HG03066 (cell line): ENCODE measurements at regions not wholly inside any gene's neighbourhood (a gene's known extent, or its start where the extent isn't known, plus 50 kb on each side); places are given as distances from the start of the nearest gene placed in this dataset.

Experiments used
- ATAC-seq: cut with Tn5 transposase; IDR thresholded peaks from one replicate; pipeline ENCODE4 v1.9.1; 2021; ENCODE audit warnings: low read depth; ENCODE audit not compliant: unreplicated experiment

DNA sequence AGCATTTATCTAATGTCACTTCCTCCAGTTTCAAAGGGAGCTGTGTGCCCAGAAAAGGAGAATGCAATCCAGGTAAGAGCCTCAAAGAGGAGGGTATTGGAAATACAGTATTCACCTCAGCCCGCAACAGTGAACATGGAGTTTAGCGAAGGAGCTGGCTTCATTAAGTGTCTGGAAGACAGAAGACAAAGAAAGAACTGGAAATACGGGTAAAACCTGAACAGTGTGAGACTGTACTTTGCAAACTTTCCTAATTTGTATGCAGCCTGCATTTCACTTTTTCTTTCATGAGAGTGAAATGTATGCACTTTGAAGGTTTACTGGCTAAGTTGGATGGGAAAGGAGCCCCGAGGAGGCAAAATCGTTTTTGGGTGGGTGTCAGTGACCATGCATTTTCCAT, 478.4 kb downstream of the HS3ST3B1 start:
- ATAC-seq = no peak

DNA sequence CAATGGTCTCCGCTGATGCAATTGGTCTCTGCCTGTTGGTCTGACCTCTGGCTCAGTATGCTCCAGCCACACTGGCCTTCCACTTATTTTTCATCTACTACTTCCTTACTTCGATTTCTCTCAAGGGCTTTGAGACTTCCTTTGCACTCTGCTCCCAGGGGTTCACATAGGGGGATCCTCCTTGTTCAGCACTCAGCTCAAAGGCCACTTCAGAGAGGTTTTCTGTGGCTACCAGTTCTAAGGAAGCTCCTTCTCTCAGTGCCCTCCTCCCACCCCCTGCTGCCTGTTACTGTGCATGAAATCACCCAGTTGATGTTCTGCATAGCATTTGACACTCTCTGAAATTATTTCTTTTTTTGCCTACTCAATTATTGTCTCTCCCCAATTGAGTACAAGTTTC, 476.4 kb downstream of the HS3ST3B1 start:
- no peak for ATAC-seq

DNA sequence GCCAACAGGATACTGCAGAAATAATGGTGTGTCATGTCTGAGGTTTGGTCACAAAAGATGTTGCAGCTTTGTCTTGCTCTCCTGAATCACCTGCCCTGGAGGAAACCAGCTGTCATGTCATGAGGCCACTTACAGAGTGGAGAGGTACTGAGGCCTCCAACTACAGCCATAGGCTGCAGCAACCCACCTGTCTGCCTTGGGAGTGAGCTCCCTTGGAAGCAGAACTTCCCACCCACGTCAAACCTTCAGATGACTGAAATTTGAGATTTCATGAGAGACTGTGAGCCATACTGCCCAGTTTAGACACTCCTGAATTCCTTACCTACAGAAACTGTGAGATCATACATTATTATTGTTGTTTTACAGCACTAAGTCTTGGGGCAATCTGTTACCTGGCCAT, 475.9 kb downstream of the HS3ST3B1 start:
- ATAC-seq = no peak

DNA sequence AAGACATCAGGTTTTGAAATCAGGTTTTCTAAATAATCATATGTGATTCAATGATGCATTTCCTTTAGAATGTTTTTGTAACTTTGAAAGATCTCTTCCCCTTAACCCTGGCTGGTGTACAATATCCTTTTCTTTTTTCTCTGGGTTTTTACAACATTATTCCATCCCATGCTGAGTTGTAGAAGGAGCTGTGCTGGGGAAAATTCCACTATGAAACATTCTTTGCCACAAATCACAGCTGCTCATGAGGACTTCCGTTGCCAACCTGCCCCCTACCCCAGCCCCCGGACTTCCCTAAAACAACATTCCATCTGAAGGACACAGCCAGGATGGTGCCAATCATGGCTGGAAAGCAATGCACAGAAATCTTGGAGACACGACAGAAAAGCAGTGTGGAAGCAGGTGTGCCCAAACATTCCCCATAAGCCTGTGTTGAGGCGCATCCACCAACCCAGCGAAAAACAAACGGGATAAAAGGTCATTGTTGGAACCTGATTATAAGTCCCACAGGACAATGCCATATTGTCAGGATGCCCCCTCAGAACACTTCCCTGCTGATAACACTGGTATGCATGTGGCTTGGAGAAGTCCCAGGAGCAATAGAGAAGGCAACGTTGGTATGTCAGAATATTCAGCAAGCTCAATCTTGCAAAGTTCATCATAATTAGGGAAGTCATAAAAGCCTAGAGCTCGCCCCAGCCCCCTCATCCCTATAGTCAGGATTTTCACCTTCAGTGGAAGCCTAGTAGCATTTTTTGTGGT, 475.0 kb downstream of the HS3ST3B1 start:
- no peak for ATAC-seq

DNA sequence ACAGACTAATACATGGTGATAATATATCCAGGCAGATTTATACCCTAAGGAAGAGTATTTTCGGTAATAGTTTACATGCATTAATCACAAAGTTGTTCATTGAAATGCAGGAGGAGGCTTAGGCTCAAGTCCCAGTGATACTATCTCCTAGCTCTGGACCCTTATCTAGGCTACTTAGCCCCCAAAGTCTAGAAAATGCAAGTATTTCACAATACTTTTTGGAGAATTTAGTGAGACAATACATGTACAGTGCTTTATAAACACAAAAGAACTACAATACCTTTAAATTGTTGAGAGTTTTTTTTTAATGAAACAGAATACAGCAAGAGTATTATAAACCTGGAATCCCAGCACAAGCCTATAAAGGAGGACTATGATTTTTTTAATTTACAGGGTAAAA, 473.9 kb downstream of the HS3ST3B1 start:
- ATAC-seq = no peak

DNA sequence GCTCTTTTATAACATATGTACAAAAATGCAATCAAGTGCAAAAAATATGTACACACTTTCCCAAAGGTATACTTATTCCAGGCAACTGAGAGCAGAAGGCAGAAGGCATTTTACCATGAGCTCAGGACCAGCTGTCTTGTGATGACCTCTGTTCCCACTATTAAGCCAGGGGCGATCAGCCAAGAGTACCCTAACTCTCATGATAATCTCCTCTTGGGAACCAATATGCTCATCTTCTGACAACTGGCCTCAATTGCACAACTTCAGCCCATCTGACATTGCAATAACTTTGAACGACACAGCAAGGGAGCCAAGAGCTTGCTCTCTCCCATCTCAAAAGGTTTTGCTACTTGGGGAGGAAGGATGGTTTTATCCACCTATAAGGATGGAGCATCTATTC, 471.9 kb downstream of the HS3ST3B1 start:
- no peak for ATAC-seq

DNA sequence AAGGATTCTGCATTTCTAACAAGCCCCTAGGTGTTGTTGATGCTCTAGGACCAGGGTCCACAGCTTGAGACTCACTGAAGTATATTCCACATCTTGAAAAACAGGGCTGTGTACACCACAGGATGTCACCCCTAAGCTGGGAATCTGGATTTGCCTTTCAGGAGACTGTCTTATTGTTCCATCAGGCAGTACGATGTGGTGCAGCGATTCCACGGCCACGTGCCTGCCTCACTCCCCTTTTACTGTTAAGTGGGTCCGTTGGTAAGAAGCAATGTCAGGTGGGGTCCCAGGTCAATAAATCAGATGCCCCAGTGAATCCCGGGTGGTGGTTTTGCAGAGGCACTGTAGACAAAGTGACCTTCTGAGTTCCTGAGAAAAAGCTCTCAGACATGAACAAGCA, 470.7 kb downstream of the HS3ST3B1 start:
- no peak for ATAC-seq

DNA sequence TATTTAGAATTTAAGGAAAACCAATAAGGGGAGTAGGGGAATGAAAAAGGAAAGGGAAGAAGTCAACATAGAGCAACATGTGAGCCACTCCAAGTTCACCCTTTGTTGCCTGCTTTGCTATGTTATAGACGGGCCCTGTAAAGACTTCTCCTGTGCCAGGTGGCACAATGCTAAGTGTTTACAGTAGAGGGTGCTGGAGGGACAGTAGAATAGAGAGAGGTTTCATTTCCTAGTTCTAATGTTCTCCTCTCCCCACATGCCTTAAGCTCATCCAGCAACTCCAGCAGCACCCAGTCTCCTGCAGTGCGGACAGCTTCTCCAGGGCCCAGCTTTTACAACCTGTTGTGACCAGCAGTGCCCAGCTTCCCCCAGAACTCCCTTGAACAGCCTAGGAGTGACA, 468.0 kb downstream of the HS3ST3B1 start:
- ATAC-seq = no peak

DNA sequence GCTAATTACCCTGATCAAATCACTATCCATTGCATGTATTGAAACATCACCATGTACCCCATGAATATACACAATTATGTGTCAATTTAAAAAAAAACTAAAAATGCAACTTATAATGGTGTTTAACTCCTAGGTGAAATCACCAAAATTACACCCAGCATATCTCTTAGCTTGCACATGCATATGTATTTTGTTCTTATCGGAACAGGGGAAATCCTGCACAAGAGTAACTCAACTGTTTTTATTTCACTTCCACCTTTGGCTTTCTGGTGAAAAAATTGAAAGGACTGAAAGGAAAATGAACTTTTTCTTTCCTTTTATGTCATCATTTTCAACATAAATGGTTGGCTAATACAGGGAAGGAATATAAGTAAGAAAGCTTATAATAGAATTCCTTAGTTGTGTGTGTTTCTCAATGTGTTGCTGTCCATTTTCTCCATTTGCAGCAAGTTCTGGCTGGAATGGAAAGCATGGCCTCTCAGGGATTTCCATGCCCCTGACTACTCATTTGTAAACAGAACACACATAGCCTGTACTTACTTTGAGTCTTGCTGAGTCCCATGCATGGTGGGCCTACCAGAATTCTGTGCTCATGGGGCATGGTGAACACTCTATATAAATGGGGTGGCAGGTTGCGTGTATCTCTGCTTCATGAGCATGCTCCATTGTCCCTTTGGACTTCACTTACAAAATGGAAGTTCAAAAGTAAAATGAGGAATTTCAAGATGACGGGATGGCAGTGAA, 462.0 kb downstream of the HS3ST3B1 start:
- no peak for ATAC-seq

DNA sequence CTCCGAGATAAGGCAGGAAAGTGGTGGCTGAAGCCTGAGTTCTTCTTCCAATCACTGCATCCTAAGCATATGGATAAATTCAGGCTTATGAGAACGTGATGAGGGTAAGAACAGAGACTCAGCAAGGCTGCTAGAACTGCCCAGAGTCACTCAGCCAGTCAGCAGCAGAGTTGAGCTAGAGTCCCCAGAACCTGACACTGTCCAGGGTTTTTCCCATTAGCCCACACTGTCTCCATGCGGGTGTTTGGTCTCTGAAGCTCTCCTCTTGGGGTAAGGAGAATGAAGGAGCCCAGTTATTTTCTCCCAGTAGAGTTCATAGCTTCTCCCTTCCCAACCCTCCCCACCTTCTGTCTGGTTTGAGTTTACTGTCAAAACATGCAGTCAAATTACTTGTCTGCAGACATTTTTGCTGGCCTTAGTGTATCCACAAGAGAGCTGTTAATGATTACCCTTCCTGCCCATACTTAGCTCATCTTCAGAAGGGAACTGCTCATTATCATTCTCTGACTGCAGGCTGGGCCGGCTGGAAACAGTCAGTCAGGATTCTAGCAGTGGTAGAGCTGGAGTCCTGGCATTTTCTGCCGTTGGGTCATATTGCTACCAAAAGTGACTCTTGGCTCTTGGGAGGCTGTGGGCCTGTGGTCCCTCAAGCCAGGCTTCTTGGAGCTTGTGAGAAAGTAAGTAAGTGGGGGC, 460.0 kb downstream of the HS3ST3B1 start:
- ATAC-seq = no peak

DNA sequence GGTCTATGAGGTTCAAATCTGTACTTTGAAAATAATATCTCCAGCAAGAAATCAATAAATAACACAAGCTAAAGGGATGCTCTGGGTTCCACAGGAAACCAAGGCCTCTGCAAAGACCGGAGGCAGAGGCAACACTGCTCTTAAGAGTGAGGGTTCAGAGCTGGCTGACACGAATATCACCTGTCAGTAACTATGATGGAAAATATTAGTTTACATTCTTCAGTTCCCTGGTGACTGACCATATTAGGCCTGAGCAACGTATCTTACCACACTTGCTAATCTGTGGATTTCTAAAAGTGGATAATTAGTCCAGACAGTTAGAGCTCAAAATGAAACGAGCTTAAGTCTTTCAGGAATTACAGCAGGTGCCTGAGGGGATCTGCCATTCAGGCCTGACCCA, 459.3 kb downstream of the HS3ST3B1 start:
- peak; percentile 59 for ATAC-seq

DNA sequence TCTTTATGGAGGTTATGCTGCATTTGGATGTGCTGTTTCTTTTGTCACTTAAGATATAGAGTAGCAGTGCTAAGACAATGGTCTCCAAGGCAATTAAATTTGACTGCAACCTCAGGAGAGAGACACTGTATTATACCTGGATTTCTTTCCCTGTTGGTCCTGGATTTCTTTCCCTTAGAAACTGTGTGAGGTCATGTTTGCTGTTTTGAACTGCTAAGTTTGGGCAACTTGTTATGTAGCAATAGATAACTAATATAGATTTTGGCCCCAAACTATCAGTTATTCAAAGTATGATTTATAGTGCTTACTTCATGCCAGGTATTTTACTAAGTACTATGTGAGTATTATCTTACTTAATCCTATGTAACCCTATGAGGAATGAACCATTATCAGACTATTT, 458.4 kb downstream of the HS3ST3B1 start:
- ATAC-seq = no peak

DNA sequence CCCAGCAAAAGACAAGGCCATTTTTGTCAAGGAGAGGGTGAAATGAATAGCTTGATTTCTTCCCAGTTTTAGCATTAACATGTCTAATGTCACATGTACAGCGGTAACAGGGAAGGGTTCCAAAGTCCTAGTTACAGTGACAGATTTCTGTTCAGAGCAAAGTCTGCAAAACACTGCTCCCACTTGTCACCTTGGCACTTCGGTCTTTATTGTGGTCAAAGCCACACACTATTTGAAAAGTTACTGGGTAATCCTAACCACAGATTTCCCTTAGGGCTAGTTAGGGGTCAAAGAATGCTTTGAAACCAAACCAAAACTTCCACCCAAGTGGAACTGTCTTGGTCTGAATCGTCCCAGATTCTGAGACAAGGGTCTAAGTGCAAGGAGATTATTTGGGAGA, 455.6 kb downstream of the HS3ST3B1 start:
- ATAC-seq = no peak

DNA sequence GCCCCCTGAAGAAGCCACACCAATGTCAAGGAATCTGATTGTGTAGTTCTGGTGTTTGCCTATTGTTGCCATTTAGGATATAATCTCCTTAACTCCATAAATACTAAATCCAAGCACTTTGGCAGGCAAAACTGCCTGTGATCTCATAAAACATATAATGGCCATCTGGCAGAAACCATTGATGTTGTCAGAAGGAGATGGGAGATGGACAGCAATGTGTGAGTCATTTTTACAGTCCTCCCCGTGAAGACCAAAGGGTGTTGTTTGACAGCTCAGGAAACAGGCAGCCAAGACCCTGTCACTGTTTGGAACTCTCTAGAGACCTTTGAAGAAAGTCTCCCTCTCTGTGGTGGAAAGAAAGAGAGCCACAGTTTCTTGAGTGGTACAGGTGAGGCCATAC, 454.1 kb downstream of the HS3ST3B1 start:
- no peak for ATAC-seq

DNA sequence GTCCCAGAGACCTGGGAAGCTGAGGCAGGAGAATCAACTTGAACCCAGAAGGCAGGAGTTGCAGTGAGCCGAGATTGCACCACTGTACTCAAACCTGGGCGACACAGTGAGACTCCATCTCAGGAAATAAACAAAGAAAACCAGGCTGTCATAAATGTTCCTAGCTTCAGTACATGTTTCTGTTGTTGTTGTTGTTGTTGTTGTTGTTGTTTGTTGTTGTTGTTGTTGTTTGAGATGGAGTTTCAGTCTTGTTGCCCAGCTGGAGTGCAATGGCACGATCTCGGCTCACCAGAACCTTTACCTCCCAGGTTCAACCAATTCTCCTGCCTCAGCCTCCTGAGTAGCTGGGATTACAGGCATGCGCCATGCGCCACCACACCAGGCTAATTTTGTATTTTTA, 452.5 kb downstream of the HS3ST3B1 start:
- no peak for ATAC-seq

DNA sequence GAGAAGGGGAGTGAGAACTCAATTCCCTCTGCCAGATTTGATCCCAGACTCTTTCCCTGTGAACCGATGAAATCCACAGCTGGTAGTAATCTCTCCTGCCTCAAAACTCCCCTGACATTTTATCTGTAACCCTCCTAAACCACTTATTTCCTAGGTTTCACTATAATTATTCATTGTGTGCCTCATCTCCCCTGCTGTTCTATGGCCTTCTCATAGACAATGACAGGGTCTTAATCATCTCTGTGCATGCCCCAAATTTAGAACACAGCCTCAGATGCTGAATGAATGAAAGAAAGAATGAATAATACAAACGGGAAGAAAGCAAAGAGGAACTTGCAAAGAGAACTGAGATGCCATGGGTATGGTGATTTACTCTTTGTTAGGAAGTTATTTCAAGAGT, 451.1 kb downstream of the HS3ST3B1 start:
- no peak for ATAC-seq

DNA sequence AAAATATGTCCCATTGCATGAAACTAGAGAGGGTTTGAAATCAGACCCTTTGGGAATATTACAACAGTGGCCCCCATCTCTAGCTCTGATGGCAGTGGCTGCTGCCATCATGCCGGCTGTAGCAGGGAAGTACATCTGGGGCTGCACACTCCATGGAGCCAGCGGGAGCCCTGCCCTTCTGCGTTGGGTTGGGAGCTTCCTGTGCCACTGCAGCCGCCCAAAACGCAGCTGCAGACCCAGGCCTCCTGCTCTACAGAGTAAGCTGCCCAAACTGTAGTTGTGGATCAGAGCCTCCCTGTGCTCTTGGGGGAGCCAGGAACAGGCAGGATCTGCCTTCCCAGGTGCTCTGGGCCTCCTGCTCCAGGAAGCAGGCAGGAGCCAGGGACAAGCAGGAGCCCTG, 450.0 kb downstream of the HS3ST3B1 start:
- no peak for ATAC-seq

DNA sequence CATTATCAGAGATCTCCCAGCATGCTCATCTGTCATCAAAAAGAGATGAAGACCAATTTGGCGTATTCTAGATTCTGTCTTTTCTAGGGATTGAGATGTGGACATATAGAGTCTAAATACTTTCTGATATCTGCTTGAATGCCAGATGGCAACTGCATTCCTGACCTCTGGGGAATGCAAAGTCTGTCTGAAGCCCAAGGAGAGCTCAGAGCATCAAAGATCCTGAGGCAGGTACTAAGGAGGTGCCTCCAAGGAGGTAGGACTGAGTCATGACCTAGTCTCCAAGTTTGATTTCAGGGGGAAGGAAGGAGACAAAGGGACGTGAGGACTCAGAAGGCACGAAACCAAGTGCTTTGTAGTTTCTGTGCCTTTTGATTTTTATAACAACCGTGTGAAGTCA, 448.4 kb downstream of the HS3ST3B1 start:
- no peak for ATAC-seq

DNA sequence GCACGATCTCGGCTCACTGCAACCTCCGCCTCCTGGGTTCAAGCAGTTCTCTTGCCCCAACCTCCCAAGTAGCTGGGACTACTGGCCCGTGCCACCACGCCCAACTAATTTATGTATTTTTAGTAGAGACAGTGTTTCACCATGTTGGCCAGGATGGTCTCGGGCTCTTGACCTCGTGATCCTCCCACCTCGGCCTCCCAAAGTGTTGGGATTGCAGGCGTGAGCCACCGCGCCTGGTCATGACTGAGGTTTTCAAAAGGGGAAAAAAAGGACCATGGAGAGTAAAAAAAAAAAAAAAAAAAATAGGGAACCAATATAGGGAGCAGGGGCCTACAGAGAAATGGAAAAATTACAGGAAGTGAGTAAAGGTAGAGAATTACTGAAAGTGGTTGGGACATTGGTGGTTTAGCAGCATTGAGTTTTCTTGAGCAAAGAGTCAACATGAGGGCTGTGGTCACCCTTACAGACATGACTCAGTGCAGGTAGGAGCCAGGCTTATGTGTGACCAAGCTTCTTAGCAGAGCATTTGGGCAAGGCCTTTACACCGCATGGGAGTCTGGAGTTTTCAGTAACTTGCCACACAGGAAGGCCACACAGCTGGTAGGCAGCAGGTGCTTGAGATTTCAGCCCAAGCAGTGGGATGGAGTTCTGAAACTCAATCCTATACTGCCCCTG, 447.3 kb downstream of the HS3ST3B1 start:
- peak; percentile 56 for ATAC-seq

DNA sequence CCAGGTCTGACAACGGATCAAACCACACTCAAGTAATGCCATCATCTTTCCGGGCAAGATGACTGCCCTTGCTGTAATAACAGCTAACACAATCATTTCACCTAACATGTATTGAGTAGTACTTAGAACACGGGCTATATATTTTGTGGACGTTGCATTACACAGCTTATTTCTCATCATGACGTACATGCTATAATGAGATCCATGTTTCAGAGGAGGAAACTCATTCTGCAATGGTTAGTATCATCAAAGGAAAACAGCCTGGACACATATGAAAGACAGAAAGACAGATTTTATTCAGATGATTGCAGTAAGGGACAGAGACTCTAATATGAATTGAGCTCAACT, 446.7 kb downstream of the HS3ST3B1 start:
- no peak for ATAC-seq
